ENCODE measurements at regions not wholly inside any gene's neighbourhood (a gene's known extent, or its start where the extent isn't known, plus 50 kb on each side); places are given as distances from the start of the nearest gene placed in this dataset.

DNA sequence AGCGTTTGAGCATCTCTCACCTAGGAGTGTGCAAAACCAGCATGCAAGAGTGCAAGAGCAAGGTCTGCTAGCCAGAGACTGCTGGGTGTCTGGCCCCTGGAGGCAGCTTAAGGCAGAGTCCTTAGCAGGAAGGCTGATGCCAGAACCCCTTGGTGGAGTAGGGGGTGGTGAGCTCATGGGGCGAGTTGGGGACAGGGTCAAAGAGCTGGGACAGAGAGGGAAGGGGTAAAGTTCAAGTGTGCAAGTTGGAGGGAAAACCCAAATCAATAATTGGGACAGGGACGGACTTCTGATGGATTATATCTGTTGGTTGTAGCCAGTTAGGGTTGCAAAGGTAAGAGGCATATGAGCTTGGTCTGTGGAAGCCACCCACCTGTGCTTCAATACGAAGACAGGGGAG, 443.6 kb upstream of the CDH5 start:
- H3K4me3 ChIP-seq (replicated peaks; ENCODE audit: low read depth, low read length), result no peak overlapping the region
- TF ChIP-seq CTCF (IDR thresholded peaks at IDR 0.05; ENCODE audit: low read length, missing control alignments), result no peak
- no peak for DNase-seq (ENCODE audit: low read depth)

DNA sequence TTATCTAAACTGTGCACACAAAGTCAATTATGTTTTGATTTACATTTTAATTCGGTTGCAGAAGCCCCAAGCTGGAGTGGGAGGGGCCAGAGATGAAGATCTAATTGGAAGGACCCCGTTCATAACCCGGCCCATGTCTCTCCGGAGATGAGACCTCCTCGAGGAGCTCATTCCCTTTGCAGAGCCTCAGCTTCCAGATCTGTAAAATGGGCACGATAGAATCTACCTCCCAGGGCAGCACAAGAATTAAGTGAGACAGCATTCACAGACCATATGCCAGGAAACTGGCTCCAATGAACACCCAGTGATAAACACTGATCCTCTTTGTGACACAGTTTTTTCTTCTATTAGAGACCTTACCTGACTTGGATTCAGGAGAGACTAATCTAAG, 446.5 kb upstream of the CDH5 start:
- no peak overlapping the region for H3K4me3 ChIP-seq (replicated peaks; ENCODE audit: low read depth, low read length)
- no peak for DNase-seq (ENCODE audit: low read depth)
- TF ChIP-seq CTCF (IDR thresholded peaks at IDR 0.05; ENCODE audit: low read length, missing control alignments), result no peak

DNA sequence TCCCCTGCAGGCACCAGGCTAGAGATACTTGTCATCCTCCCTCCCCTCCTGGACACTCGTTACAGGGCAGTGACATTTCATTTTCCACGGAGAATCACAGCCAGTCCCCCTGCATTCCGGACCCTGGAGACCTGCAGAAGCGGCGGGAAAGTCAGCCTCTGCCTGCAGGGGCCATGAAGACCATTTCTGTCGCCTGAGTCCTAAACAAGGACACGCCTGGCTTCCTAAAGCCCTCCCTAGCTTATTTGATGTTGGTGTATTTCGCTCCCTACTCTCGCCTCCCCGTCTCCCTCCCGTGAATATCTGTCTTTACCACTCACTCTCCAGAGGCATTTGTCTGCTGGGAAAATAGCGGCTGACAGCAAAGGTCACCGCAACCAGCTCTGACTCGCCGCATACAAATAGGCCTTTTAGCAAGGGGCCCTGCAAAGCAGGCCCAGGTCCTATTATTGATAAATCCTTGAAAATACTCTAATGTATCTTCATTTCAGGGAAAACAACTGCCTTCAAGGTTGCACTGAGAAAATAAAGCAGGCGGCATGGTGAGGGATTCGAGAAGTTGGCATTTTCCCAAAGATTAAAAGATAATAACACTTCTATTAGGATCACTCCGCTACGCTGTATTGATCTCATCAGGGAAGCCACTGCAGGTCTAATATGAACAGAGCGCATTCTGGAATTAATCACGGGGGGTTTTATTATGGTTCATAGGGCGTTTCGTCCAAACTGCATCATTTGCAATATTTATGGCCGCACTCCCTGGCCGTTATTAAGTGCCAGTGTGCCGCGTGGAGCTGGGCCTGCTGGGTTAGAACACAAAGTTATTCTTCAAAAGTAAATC, 447.1 kb upstream of the CDH5 start:
- no peak for TF ChIP-seq CTCF (IDR thresholded peaks at IDR 0.05; ENCODE audit: low read length, missing control alignments)
- DNase-seq (ENCODE audit: low read depth), result no peak
- no peak overlapping the region for H3K4me3 ChIP-seq (replicated peaks; ENCODE audit: low read depth, low read length)

- DNase-seq (ENCODE audit: low read depth), result no peak
- TF ChIP-seq CTCF (IDR thresholded peaks at IDR 0.05; ENCODE audit: low read length, missing control alignments), result no peak
- no peak overlapping the region for H3K4me3 ChIP-seq (replicated peaks; ENCODE audit: low read depth, low read length)
These were observed 449.0 kb upstream of the CDH5 start for GRCh38 chr16:65917466-65917865.

DNA sequence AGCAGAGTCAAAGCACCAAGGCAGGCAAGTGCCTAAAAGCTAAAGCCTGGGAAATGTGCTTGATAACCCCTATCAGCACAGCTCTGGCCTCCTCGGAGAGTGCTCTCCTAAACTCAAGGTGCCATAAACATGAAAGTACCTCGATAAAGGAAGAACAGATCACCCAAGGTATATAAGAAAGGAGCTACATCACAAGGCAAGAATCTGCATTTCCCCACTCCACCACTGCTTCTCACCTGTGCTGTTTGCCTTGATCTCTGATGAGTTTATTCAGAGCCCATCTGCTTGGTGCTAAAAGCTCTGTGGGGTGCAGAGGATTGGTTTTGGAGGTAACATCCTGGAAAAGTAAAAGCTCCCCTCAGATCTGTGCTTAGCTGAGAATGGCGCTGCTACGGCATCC, 449.5 kb upstream of the CDH5 start:
- no peak overlapping the region for H3K4me3 ChIP-seq (replicated peaks; ENCODE audit: low read depth, low read length)
- TF ChIP-seq CTCF (IDR thresholded peaks at IDR 0.05; ENCODE audit: low read length, missing control alignments), result no peak
- DNase-seq (ENCODE audit: low read depth), result no peak

- DNase-seq (ENCODE audit: low read depth), result no peak
- H3K4me3 ChIP-seq (replicated peaks; ENCODE audit: low read depth, low read length), result no peak overlapping the region
- no peak for TF ChIP-seq CTCF (IDR thresholded peaks at IDR 0.05; ENCODE audit: low read length, missing control alignments)
These were observed 456.2 kb upstream of the CDH5 start for GRCh38 chr16:65910291-65910690.
